ENCODE measurements at regions not wholly inside any gene's neighbourhood (a gene's known extent, or its start where the extent isn't known, plus 50 kb on each side); places are given as distances from the start of the nearest gene placed in this dataset.

- DNase-seq = no peak
These were observed 276.1 kb downstream of the INSC start for GRCh38 chr11:15390857-15391256.

- DNase-seq = no peak
These were observed 282.1 kb downstream of the INSC start for GRCh38 chr11:15396778-15397177.

DNA sequence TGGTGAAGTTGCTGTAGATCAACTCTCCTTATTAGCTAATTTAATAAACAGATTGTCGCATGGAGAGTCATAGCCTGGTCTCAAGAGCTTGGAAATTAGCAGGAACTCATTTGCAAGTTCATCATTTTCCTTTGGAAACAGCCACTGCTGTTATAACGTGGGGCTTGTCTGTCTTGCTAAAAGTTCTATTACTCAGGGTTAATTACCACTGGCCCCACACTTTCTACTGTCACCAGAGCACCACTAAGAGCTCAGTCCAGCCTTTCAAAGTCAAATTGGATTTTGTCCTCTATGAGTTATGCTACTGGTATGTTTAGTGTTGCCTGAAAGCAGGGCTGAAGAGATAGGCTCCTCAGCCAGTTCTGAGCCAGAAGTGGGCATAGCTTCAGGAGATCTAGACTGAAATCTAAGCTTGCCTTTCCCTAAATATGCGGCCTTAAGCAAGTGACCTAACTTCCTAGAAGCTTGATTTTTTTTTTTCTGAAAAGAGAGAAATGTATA is 292.2 kb downstream of the INSC start:
- no peak for DNase-seq

GRCh38 chr11:15412054-15412453 is 297.3 kb downstream of the INSC start:
- no peak for DNase-seq

DNA sequence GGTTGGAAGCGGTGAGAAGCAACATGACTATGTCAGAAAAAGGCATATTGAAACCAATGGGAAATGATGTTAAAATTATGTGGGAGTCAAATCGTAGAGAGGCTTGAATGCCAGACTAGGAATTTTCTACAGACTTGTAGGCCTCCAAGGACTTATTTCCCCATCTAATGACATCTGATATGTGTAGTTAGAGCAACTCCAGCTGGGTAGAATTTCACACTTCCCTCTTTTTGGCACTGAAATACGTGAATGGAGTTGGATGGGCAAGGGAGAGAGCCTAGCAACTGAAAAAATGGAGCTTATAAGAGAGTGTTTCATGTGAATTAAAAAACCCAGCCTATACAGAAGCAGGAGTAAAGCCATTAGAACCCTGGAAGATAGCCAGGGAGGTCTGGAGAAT is 304.2 kb downstream of the INSC start:
- no peak for DNase-seq

GRCh38 chr11:15419696-15420095 is 305.0 kb downstream of the INSC start:
- DNase-seq = no peak

DNA sequence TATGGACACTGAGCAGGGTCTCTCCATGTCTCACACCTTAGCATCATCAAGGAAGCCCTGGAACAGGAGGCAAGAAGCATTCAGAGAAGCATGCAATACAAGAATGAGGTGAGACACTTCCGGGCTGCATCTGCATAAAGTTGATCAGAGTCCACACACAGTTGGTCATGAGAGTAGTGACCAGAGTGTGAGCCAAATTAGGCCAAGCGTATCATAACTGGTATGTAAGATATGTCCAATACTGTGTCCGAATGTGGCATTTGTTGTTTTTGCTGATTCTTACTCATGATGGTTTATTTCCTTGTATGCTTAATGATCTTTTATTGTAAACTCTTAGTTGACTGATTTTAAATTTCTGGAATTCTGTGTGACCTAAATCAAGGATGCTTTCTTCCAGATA is 315.7 kb downstream of the INSC start:
- DNase-seq = no peak

DNA sequence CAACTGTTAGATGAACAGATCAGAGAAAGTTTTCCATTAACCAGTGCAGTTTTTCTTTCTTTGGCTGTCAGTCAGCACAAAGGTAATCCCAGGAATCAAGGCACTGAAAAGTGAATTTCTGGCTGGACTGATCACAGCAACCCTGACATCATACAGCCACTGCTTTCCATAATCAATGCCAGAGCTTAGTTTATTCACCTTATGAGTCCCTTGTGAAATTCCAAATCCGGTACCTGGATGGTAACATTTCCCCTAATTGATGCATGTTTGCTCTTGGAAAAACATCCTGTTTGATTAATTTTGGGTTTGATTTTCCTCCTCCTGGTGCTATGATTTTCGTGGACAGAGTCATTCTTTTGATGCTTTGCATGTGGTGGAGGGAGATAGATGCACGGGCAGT is 319.8 kb downstream of the INSC start:
- no peak for DNase-seq

- DNase-seq = no peak
These were observed 331.6 kb downstream of the INSC start for GRCh38 chr11:15446315-15446714.

GRCh38 chr11:15446929-15447328 is 332.2 kb downstream of the INSC start:
- DNase-seq = no peak

GRCh38 chr11:15451713-15452112 is 337.0 kb downstream of the INSC start:
- DNase-seq = no peak

DNA sequence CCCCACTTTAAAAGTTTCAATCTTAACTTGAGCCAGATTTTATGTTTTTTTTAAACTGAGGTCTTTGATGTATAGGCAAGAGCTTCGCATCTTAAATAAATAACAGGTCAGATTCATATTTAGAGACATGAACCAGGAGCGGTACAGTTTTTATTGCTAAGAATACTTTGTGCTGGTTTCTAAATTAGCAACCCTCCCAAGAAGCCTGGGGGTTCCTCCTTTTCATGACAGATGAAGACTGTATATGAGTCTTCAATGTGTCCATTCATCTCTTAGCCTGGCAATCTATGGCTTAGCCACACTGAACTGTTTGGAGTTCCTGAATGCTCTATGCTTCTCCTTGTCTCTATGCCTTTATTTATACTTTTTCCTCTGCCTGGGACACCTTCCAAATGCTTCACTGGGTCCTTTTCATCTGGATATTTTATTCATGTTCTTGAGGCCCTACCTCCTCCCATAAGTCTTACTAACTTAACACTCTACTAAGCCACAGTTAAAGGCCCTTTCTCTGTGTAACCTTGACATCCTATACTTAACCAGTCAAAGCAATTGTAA is 338.6 kb downstream of the INSC start:
- DNase-seq = no peak

DNA sequence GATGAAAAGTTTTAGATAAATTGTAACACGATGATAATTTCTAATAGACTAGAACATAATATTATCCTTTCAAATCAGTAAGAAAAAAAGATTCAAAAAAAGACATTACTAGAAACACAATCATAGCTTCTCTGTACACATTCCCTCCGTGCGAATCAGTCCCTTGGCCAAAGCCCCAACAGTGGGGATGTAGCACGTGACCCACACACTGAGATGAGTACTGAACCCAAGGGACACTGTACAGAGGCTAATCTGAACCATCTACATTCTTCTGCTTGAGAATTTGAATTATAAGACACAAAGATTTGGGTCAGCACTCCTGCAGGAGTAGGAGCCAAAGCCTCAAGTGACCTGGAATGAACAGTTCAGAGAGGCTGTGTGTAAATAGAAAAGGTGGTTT is 353.7 kb downstream of the INSC start:
- no peak for DNase-seq

DNA sequence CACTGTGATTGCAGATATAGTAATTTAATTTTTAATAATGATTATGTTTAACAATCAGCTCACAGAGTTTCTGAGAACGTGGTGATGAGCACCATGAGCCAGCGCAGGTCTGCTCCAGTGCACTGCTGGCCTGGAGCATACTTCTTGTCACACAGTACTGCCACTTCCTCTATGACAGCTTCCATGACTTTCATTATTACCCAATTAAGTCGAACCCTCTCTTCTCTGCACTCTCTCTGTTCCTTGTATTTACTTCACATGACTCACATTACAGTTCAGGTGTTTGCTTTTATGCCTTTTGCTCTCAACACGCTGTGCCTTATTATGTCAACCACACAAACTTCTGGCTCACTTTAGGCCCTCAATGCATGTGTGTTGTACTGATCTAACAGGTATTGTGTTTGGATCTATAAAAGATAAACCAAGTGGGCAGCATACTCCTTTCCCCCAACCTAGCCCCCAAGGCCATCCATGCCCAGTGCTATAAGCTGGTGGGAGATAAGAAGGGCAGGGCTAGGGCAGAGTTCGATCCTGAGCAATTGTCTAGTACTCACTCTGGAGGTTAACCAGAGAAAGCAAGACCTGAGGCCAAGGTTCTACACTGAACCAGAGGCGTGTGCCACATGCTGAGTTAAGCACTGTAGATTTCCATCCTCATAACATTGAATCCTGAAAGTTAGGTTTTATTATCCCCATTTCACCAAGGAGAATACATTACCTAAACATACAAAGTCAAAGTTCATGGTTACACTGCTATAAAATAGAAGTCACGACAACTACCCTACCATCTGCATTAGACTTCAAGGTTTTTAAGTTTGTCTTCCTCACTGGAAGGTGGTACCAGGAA is 356.5 kb downstream of the INSC start:
- DNase-seq = no peak

DNA sequence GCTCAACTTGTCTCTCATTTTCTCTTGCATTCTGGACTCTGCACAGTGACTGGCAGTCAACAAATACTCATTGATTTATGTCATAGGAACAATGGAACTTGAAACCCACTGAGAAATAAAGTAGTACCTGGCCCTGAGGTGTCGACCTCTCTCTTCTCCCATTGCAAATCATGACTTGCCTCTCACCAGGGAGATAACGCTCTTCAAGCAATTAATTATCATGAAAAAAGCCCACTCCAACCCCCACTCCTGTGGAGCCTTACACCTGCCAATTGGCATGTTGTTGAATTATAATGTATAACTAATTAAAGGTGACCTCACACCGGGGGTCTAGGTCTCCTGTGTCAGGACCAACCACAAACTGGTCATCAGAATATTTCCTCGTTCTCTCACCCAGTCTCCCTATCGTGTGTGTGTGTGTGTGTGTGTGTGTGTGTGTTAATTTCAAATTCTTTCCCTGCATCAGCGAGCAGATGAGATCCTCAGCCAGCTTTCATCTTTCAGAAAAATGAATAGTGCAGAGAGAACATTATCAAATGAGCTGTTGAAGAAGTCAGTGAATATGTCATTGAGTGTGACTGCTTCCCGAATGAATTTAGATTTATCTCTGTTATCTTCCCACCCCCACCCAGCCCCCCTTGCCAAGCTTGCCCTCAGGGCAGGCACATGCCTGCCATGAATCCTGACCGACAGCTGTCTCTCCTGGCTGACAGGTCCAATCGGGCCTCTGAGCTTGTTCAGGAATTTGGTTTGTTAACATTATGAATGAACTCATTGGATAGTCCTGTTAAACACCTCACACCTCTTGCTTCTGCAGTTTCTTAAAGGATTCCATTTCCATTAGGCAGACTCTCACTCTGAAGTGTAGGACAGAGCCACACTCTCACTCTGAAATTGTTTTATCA is 357.4 kb downstream of the INSC start:
- DNase-seq = no peak

DNA sequence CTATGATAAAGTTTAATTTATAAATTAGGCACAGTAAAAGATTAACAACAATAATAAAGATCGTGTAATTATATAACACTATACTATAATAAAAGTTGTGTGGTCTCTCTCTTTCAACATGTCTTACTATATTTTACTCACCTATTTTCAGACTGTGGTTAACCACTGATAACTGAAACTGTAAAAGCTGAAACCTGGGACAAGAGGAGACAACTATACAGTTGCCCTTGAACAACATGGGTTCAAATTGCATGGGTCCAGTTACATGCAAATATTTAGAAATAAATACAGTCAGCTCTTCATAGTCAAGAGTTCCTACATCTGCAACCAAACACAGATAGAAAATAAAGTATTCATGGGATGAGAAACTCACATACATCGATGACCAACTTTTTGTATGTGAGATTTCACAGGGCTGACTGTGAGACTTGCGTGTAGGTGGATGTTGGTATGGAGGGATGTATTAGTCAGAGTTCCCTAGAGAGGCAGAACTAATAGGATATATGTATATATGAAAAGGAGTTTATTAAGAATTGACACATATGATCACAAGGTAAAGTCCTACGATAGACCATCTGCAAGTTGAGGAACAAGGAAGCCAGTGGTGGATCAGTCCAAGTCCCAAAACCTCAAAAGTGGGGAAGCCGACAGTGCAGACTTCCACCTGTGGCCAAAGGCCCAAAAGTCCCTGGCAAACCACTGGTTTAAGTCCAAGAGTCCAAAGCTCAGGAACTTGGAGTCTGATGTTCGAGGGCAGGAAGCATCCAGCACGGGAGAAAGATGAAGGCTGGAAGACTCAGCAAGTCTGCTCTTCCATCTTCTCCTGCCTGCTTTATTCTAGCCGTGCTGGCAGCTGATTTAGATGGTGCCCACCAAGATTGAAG is 359.5 kb downstream of the INSC start:
- DNase-seq = no peak

DNA sequence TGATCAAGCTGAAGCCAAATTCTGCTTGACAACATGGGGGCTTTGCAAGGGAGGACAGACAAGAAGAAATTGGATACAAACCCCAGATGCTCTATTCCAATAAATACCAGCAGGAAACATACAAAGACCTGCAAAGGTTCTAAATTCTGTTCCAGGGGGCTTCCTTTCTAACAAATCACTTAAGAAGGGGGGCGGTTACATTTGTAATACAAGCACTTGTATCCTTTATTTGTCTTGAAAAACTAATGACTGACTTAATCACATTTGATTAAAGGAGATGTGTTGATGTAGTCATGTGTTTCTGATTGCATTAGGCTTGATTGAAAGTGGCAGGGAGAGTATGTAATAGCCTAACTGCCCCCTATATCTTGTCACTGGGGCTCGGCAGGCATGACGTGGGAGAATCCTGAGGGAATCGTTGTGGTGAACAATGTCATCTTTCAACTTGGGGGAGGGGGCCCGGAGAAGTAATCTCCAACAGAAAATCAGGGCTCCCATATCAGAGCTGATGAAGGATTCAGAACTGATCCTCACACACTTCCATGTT is 361.7 kb downstream of the INSC start:
- no peak for DNase-seq

- no peak for DNase-seq
These were observed 367.1 kb downstream of the INSC start for GRCh38 chr11:15481871-15482270.

GRCh38 chr11:15483205-15483604 is 368.5 kb downstream of the INSC start:
- no peak for DNase-seq

- DNase-seq = no peak
These were observed 369.7 kb downstream of the INSC start for GRCh38 chr11:15484398-15484797.

GRCh38 chr11:15485432-15485831 is 370.7 kb downstream of the INSC start:
- no peak for DNase-seq

- DNase-seq = no peak
These were observed 374.6 kb downstream of the INSC start for GRCh38 chr11:15489281-15489680.
